ENCODE measurements at regions not wholly inside any gene's neighbourhood (a gene's known extent, or its start where the extent isn't known, plus 50 kb on each side); places are given as distances from the start of the nearest gene placed in this dataset.

DNA sequence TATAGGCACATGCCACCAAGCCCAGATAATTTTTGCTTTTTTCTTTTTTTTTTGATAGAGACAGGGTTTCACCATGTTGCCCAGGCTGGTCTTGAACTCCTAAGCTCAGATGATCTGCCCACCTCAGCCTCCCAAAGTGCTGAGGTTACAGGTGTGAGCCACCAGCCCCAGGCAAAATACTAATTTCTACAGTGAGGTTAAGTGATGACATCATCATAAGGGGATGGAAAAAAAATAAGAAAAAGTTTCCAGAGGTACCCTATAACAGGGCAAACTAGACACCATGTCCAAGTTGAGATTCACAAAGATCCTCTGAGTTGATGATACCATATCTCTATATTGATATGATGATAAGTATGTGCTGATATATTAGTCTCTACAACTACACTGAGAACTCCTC, 163.7 kb upstream of the ACVR2A start:
- H2AFZ ChIP-seq (ENCODE audit: low read length, unreplicated experiment) = no peak overlapping the region
- no peaks in the 10 kb centered on the region for H3K79me2 ChIP-seq (ENCODE audit: control insufficient read depth, insufficient read depth, low read length, unreplicated experiment)
- H3K27me3 ChIP-seq (ENCODE audit: insufficient read depth, low read length) = no peaks in the 10 kb centered on the region
- no peaks in the 10 kb centered on the region for H3K36me3 ChIP-seq (ENCODE audit: insufficient read depth, low read length)
- H3K27ac ChIP-seq (ENCODE audit: low read depth, low read length) = no peak overlapping the region
- H3K4me1 ChIP-seq (ENCODE audit: control insufficient read depth, insufficient read depth, low read length, unreplicated experiment) = no peaks in the 10 kb centered on the region
- H3K4me3 ChIP-seq (ENCODE audit: low read depth, low read length) = no peak overlapping the region

DNA sequence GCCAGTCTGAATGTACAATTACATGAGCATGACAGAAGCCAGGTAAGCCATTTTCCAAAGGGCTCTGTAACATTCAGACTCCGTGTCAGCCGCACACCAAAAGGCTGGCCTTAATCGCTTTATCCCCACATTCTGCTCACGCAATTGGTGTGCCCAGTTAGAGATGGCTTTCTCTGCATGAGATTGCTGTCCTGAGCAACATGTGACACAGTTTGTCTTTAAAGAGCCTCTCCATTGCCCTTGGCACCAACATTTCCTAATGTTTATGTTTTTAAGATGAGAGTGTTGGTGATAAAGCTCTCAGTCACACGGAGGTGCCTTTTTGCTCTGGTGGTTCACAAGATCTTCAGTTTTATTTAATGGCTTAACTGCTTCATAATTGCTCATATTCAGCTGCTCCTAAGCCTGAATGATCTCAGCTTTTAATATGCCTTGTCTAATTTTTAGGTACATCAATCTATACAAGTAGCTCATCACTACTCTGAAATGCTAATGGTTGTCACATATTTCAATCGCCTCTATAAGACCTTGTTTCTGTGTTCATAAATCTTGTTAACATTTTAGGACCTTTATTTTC, 164.8 kb upstream of the ACVR2A start:
- Histone ChIP-seq H3K27ac (ENCODE audit: low read depth, low read length) (no peak overlapping the region), H3K79me2 (ENCODE audit: control insufficient read depth, insufficient read depth, low read length, unreplicated experiment) (no peaks in the 10 kb centered on the region), H3K36me3 (ENCODE audit: insufficient read depth, low read length) (no peaks in the 10 kb centered on the region), H2AFZ (ENCODE audit: low read length, unreplicated experiment) (no peak overlapping the region), H3K4me1 (ENCODE audit: control insufficient read depth, insufficient read depth, low read length, unreplicated experiment) (no peaks in the 10 kb centered on the region), H3K4me3 (ENCODE audit: low read depth, low read length) (no peak overlapping the region), H3K27me3 (ENCODE audit: insufficient read depth, low read length) (no peaks in the 10 kb centered on the region)

DNA sequence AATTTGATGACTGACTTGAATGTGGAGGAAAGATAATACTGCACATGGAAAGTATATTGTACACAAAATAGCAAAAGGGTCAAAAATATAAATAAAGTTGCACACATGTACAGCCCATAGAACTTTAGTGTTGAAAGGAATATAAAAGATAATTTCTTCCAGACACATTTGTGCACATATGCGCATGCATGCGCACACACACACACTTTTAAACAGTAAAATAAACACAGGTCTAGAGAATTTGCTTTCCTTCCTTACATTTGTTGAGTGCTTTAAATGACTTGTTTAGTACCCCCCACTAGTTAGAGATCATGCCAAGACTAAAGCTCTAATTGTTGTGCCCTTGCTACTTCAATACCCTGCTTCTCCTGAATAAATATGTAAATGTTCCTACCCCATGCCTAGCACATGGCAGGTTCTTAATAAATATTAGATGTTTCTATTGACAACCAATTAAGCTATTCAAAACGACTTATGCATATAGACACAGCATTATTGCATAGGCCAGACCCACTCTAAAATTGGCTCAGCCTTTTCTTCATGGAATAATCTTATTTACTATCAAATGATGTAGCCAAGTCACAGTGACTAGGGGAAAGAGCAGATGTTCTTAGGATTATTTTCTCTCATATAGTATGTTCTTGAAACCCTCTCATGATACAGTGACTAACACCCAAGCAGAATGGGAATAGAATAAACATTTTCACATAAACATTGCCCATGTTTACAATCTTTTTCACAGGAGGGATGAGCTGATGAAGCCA, 165.5 kb upstream of the ACVR2A start:
- Histone ChIP-seq H3K4me1 (ENCODE audit: control insufficient read depth, insufficient read depth, low read length, unreplicated experiment) (no peaks in the 10 kb centered on the region), H3K79me2 (ENCODE audit: control insufficient read depth, insufficient read depth, low read length, unreplicated experiment) (no peaks in the 10 kb centered on the region)

DNA sequence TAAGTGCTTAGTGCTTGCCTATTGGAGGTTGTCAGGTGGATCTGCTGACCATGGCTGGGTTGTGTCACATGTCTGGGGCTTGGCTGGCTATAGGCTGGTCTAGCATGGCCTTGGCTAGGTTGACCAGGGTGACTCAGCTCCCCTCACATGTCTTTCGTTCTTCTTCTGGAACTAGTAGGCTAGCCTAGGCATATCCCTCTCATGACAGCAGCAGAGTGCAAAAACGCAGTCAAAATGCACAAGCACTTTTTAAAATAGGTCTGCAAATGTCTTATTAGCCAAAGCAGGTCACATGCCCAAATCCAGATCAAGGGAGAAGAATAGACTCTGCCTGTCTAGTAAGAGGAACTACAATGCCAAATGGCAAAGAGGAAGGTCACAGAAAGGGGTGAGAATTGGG, 179.7 kb upstream of the ACVR2A start:
- Histone ChIP-seq H3K27me3 (ENCODE audit: insufficient read depth, low read length) (no peaks in the 10 kb centered on the region), H3K79me2 (ENCODE audit: control insufficient read depth, insufficient read depth, low read length, unreplicated experiment) (no peaks in the 10 kb centered on the region), H2AFZ (ENCODE audit: low read length, unreplicated experiment) (no peak overlapping the region), H3K27ac (ENCODE audit: low read depth, low read length) (no peak overlapping the region), H3K4me1 (ENCODE audit: control insufficient read depth, insufficient read depth, low read length, unreplicated experiment) (no peaks in the 10 kb centered on the region), H3K36me3 (ENCODE audit: insufficient read depth, low read length) (no peaks in the 10 kb centered on the region), H3K4me3 (ENCODE audit: low read depth, low read length) (no peak overlapping the region)

More for the DNA sequence above, 165.5 kb upstream of the ACVR2A start:
- H3K27ac ChIP-seq (ENCODE audit: low read depth, low read length) = no peak overlapping the region
- H2AFZ ChIP-seq (ENCODE audit: low read length, unreplicated experiment) = no peak overlapping the region
- no peaks in the 10 kb centered on the region for H3K36me3 ChIP-seq (ENCODE audit: insufficient read depth, low read length)
- no peaks in the 10 kb centered on the region for H3K27me3 ChIP-seq (ENCODE audit: insufficient read depth, low read length)
- no peak overlapping the region for H3K4me3 ChIP-seq (ENCODE audit: low read depth, low read length)

DNA sequence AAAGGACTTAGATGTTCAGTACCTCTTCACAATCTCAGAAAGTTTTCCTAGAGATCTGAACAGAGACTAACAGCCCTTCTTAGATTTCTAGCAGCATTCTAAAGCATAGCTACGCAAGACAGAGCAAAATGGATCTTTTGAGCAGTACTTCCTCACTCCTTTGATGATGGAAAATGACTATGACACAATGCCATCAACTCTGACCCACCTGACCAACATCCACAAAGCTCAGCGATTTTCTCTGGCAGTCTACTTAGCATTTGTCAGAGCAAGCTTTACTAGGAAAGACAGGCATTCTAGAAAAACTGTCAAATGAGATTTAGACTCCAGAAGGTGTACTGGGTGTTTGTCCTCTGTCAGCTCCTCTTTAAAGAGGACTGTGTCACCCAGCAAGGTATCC, 180.9 kb upstream of the ACVR2A start:
- Histone ChIP-seq H3K27ac (ENCODE audit: low read depth, low read length) (no peak overlapping the region), H3K79me2 (ENCODE audit: control insufficient read depth, insufficient read depth, low read length, unreplicated experiment) (no peaks in the 10 kb centered on the region), H3K4me3 (ENCODE audit: low read depth, low read length) (0 out of 2 replicates have a peak overlapping the region, but pooled peaks have one; percentile 29), H2AFZ (ENCODE audit: low read length, unreplicated experiment) (no peak overlapping the region), H3K27me3 (ENCODE audit: insufficient read depth, low read length) (no peaks in the 10 kb centered on the region), H3K36me3 (ENCODE audit: insufficient read depth, low read length) (no peaks in the 10 kb centered on the region), H3K4me1 (ENCODE audit: control insufficient read depth, insufficient read depth, low read length, unreplicated experiment) (no peaks in the 10 kb centered on the region)

DNA sequence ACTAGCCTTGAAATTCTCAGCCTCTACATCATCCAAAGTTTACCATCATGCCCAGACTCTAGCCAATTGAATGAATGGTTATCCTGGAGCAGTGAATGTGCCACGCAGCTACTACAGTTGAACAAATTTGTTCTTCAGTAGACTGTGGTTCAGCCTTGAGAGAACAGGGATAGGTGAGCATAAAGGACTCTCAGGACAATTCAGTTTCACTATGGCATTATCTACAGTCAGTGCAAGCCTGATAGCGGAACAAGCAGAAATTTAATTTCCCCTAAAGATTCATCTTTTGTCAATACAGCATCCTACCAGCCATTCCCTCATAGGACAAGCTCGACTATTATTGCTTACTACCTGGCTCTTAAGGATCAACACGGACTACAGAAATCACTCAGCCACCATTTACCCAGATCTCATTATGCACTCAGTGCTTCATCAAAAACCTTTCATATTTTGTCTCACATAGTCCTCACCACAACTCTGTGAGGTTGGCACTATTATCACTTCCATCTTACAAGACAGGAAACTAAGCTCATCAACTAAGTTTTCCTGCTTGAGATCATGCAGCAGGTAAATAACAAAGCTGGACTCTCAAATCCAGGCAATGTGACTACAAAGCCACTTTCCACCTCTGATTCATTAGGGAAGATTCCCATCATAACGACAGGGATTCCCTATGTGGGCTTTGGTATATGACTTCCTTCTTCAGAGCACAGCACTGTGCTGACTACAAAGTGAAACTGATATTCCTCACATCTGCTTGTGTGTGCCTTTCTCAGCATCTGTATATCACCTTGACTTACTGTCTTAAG, 181.5 kb upstream of the ACVR2A start:
- 0 out of 2 replicates have a peak overlapping the region, but pooled peaks have one; percentile 29 for H3K4me3 ChIP-seq (ENCODE audit: low read depth, low read length)
- no peaks in the 10 kb centered on the region for H3K27me3 ChIP-seq (ENCODE audit: insufficient read depth, low read length)
- H3K79me2 ChIP-seq (ENCODE audit: control insufficient read depth, insufficient read depth, low read length, unreplicated experiment) = no peaks in the 10 kb centered on the region
- no peak overlapping the region for H2AFZ ChIP-seq (ENCODE audit: low read length, unreplicated experiment)
- H3K36me3 ChIP-seq (ENCODE audit: insufficient read depth, low read length) = no peaks in the 10 kb centered on the region
- H3K27ac ChIP-seq (ENCODE audit: low read depth, low read length) = no peak overlapping the region
- H3K4me1 ChIP-seq (ENCODE audit: control insufficient read depth, insufficient read depth, low read length, unreplicated experiment) = no peaks in the 10 kb centered on the region

DNA sequence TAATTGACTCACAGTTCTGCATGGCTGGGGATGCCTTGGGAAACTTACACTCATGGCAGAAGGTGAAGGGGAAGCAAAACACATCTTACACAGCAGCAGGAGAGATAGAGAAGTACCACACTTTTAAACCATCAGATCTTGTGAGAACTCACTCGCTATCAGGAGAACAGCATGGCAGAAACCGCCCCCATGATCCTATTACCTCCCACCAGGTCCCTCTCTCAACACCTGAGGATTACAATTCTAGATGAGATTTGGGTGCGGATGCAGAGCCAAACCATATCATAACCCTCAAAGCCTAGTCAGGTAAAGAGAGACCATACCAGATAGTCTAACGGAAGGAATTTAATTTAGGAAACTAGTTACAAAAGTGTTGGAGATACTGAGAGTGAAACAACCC, 182.6 kb upstream of the ACVR2A start:
- Histone ChIP-seq H3K79me2 (ENCODE audit: control insufficient read depth, insufficient read depth, low read length, unreplicated experiment) (no peaks in the 10 kb centered on the region), H3K27me3 (ENCODE audit: insufficient read depth, low read length) (no peaks in the 10 kb centered on the region), H3K36me3 (ENCODE audit: insufficient read depth, low read length) (no peaks in the 10 kb centered on the region), H3K27ac (ENCODE audit: low read depth, low read length) (no peak overlapping the region), H3K4me3 (ENCODE audit: low read depth, low read length) (no peak overlapping the region), H3K4me1 (ENCODE audit: control insufficient read depth, insufficient read depth, low read length, unreplicated experiment) (no peaks in the 10 kb centered on the region), H2AFZ (ENCODE audit: low read length, unreplicated experiment) (no peak overlapping the region)

DNA sequence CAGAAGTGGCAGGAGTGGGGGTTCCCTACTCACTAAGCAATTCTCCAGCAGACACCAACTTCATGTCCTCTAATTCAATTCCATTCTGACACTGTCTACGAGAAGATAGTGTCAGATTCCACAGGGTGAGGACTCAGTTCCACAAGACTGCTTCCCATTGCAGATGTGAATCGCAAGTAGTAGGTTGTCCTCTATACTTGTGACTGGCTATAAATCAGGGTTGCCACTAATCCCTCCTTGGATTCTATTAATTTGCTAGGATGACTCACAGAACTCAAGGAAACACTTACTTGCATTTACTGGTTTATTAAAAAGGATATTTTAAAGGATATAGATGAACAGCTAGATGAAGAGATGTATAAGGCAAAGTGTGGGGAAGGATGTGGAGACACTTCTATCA, 184.1 kb upstream of the ACVR2A start:
- Histone ChIP-seq H3K36me3 (ENCODE audit: insufficient read depth, low read length) (no peaks in the 10 kb centered on the region), H3K79me2 (ENCODE audit: control insufficient read depth, insufficient read depth, low read length, unreplicated experiment) (no peaks in the 10 kb centered on the region), H3K4me3 (ENCODE audit: low read depth, low read length) (no peak overlapping the region), H3K27ac (ENCODE audit: low read depth, low read length) (no peak overlapping the region), H3K4me1 (ENCODE audit: control insufficient read depth, insufficient read depth, low read length, unreplicated experiment) (no peaks in the 10 kb centered on the region), H2AFZ (ENCODE audit: low read length, unreplicated experiment) (no peak overlapping the region), H3K27me3 (ENCODE audit: insufficient read depth, low read length) (no peaks in the 10 kb centered on the region)

DNA sequence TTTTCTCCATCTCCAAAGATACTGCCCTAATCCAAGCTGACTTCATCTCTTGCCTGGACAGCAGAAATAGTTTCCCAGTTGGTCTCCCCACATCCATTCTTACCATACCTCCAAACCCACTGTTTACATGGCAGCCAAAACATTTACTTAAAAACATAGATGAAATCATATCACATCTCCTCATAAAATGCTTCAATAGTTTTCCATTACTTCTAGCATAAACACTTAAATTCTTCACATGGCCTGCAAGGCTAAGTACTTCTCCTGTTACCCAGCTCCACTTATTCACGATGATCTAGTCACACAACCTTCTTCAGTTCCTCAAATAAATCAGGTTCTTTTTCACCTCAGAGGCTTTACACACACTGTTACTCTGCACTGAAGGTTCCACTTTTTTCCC, 185.8 kb upstream of the ACVR2A start:
- Histone ChIP-seq H3K27ac (ENCODE audit: low read depth, low read length) (no peak overlapping the region), H3K79me2 (ENCODE audit: control insufficient read depth, insufficient read depth, low read length, unreplicated experiment) (no peaks in the 10 kb centered on the region), H3K4me3 (ENCODE audit: low read depth, low read length) (no peak overlapping the region), H2AFZ (ENCODE audit: low read length, unreplicated experiment) (no peak overlapping the region), H3K27me3 (ENCODE audit: insufficient read depth, low read length) (no peaks in the 10 kb centered on the region), H3K36me3 (ENCODE audit: insufficient read depth, low read length) (no peaks in the 10 kb centered on the region), H3K4me1 (ENCODE audit: control insufficient read depth, insufficient read depth, low read length, unreplicated experiment) (no peaks in the 10 kb centered on the region)

DNA sequence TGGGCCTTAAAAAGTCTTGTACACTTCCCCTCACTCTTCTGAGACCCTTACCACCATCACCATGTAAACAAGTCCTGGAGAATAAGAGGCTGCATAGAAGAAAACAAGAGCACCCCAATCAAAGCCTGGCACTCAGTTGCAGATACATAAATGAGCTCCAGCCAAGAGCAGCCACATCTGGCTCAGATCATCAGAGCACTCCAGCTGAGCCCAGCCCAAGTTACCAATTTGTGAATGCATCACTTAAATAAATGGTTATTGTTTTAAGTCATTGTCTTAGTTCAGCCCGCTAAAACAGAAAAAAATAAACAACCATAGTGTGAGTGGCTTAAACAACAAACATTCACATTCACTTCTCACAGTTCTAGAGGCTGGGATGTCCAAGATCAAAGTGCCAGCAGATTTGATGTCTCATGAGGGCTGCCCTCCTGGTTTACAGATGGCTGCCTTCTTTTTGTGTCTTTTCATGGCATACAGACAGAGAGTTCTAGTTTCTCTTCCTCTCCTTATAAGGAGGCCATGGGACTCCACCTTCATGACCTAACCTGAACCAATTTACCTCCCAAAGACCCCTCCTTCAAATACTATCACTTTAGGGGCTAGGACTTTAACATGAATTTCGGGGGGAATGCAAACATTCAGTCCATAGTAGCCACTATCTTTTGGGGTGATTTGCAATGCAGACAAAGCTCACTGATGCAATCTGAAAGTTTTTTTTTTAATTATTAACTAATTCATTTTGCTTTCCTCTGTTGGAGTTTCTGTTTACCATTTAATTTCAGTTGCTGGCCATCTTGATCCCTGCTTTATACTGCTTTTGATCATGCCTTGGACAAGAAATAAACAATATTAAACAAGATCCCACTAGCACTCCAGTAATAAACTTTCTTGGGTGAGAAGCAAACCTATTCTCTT, 187.5 kb upstream of the ACVR2A start:
- no peaks in the 10 kb centered on the region for H3K79me2 ChIP-seq (ENCODE audit: control insufficient read depth, insufficient read depth, low read length, unreplicated experiment)
- no peaks in the 10 kb centered on the region for H3K4me1 ChIP-seq (ENCODE audit: control insufficient read depth, insufficient read depth, low read length, unreplicated experiment)
- H3K4me3 ChIP-seq (ENCODE audit: low read depth, low read length) = no peak overlapping the region
- no peaks in the 10 kb centered on the region for H3K27me3 ChIP-seq (ENCODE audit: insufficient read depth, low read length)
- no peak overlapping the region for H3K27ac ChIP-seq (ENCODE audit: low read depth, low read length)
- H2AFZ ChIP-seq (ENCODE audit: low read length, unreplicated experiment) = no peak overlapping the region
- H3K36me3 ChIP-seq (ENCODE audit: insufficient read depth, low read length) = no peaks in the 10 kb centered on the region
